GM12872 (cell line): ENCODE measurements at regions not wholly inside any gene's neighbourhood (a gene's known extent, or its start where the extent isn't known, plus 50 kb on each side); places are given as distances from the start of the nearest gene placed in this dataset.

ENCODE experiments used
- TF ChIP-seq, protein P1 (sequence below): IDR thresholded peaks from 3 replicates; pipeline ENCODE4 v1.5.1; 2011; ENCODE audit warnings: low read depth, mild to moderate bottlenecking, low read length, moderate library complexity; ENCODE audit not compliant: insufficient read depth

DNA sequence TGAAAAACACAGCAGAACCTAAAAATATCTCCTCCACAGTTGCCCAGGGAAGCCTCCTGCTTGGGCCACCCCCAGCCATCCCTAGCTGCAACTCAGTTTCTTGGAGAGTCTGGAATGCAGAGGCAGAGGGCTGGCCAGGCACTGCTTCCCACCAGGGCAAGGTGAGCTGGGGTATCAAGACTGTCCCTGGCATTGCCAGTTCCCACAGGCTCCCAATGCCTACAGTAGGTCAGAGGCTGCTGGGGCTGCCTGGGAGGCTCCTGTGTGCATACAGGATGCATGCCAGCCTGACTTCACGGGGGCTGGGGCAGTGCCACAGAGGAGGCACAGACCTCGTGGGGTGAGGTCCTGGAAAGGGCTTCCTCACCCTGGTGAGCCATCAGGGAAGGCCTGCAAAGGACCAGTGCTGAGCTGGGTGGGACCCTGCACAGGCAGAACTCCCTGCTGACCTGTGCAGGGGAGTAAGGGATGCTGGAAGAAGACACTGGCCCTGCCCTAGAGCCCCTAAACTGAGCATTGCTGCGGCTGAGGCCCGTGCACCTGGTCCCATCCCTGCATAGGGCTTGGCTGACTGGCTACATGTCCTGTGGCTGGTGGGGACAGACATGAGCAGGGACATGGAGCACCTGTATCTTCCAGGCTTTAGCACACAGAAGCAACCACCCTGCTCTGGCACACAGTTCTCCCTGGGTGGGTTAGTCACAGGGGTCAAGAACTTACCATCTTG, 121.9 kb upstream of the RET start:
- TF ChIP-seq, protein P1, sequence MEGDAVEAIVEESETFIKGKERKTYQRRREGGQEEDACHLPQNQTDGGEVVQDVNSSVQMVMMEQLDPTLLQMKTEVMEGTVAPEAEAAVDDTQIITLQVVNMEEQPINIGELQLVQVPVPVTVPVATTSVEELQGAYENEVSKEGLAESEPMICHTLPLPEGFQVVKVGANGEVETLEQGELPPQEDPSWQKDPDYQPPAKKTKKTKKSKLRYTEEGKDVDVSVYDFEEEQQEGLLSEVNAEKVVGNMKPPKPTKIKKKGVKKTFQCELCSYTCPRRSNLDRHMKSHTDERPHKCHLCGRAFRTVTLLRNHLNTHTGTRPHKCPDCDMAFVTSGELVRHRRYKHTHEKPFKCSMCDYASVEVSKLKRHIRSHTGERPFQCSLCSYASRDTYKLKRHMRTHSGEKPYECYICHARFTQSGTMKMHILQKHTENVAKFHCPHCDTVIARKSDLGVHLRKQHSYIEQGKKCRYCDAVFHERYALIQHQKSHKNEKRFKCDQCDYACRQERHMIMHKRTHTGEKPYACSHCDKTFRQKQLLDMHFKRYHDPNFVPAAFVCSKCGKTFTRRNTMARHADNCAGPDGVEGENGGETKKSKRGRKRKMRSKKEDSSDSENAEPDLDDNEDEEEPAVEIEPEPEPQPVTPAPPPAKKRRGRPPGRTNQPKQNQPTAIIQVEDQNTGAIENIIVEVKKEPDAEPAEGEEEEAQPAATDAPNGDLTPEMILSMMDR, result no peak

DNA sequence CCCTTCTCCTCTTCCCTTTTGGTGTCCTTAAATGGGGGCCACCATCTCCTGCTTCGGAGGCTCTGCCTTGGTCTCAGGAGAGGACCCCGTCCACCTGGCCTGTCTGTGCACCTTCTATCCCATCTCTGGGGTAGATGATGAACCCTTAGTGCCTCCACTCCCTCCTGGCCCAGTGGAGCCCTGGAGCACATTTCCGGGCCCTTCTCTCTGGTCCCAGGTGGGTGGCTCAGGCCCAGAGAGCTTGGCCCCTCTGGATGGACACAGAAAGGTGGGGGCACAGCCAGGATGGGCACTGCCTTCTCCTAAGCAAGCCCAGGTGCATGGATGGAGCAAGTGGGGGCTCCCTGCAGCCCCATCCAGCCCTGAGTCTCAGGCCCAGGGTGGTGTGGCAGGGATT, 121.4 kb upstream of the RET start:
- TF ChIP-seq, protein P1, result no peak

DNA sequence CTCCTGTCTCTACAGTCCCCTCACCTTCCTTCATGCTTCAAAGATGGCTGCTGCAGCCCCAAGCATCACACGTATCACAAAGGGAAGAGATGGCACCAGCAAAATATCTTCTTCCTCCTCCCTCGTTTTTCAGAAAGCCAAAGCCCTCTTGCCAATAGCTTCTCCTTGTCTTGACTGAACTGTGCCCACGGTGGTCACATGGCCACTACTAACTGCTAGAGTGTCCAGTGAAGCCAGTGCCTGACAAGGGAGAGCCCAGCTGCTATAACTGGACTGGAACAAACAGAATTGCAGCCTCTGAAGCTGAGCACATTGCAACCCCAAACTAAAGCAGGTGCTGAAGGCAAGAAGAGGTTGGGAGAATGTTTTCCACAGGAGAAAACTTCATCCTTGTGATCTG, 120.8 kb upstream of the RET start:
- TF ChIP-seq, protein P1, result no peak

DNA sequence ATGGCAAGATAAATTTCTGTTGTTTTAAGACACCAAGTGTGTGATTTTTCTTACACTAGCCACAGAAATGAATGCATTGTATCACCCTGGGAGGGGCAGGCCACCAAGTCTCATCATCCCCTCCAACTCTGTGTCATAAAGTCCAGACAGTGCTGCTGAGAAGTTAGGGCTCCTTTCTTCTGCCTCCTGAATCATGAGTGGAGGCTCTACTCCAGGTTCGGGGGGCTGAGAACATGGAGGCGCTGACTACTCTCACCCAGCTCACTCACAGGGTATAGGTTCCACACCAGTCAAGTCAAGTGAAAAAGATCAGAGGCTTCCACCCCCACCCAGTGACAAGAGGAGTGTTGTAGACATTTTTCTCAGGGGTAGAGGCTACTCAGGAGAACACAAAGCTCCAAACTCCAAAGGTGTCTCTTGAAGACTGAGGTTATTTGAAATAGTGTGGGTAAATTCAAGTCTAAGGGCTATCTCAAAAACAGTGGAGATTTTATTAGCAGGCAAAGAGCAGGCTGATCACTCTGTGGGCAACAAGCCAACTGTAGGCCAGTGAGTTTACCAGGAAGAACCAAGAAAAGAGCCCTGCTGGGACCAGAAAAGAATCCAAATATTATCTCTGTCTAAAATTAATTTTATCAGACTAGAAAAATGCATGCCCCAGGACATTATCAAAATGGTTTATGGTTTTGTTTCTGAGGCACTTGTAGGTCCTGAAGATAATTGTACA, 118.6 kb upstream of the RET start:
- TF ChIP-seq, protein P1, result no peak

DNA sequence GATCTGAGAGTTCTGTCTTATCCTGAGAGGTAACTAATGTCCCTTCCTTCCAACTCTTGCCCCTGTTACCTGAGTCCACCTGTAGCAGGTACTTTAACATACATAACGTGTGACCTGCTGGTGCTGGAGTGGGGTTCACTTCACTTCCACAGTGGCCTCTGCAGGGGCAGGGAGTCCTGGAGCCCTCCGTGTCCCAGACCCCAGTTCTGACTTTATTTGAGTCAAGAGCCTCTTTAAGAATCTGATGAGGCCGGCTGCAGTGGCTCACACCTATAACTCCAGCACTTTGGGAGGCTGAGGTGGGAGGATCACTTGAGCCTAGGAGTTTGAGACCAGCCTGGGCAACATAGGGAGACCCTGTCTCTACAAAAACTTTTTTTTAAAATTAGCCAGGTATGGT, 117.0 kb upstream of the RET start:
- TF ChIP-seq, protein P1, result no peak

DNA sequence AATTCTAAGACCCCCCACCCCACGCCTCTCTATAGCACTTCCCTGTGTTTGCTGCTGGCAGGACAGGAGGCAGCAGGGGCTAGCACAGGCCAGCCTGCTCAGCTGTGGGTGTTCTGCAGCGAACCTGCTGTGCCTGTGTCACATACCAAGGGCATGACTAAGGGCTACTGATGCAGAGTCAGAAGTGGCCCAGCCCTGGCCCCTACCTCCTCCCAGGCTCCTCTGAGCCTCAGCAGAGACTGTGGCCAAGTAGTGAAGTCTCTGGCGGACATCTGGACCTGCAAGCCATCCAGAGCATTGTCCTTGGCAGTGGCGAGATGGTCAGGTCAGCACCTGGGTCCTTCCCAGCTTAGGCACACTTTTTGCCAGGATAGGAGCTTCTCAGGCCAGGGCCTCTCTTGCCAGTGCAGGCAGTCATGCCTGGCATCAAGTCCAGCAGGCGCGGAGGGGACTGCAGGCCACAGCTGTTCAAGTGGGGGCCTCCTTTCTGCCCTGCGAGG, 116.3 kb upstream of the RET start:
- TF ChIP-seq, protein P1, result no peak

DNA sequence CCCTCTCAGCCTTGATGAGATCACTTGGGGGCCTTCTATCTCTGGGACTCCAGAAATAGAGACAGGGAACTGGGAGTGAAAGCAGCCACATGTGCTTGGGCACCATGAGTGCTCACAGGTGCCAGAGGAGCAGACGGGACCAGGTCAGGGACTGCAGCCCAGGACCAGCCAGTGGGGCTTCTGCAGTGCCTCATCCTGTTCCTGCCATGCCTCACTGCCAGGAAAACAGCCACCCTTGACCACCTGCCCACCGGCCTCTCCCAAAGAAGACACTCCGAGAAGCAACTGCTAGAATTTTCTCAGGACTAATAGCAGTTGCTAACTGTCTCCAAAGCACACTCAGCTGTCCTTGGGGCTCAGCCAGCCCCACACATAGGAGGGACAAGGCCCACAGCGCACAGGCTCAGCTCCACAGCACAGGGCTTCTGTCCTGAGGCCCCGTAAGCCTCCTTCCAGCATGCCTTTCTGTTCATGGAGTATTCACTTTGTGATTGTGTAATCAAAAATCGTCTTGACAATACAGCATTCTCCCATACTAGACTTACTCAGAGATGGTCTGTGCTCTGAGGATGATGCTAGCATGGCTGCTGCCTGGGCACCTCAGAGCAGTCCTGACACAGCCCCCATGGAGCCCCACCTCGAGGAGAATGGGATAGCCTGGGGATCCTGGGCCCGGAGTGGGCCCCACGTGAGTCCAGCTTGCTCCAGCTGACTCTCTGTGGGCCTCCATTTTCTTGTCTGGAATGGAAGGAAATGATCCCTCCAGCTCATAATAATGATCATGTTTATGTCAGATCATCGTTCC, 115.7 kb upstream of the RET start:
- TF ChIP-seq, protein P1, result no peak
